HepG2 (cell line): ENCODE measurements at regions not wholly inside any gene's neighbourhood (a gene's known extent, or its start where the extent isn't known, plus 50 kb on each side); places are given as distances from the start of the nearest gene placed in this dataset.

Source experiments
- ATAC-seq: fragments of 200-7000 bp; cut with Tn5 transposase; 3 replicates; pipeline ENCODE4 v1.9.1; 2020; ENCODE audit warnings: mild to moderate bottlenecking, moderate library complexity
- BruUV-seq: library from RNA; stranded (reverse); fragments of 400-500 nt; replicated peaks from 2 replicates; lab custom pipeline; 2021; lab: Mats Ljungman, UMichigan
- CTCF ChIA-PET: fragments of 300-600 bp; formaldehyde crosslinking; extraction: SDS; loops from one replicate; lab custom pipeline; 2021; ENCODE audit warnings: low total read pairs, inconsistent platforms, low intra/inter-chr PET ratio; lab: Yijun Ruan, JAX
- POLR2A ChIA-PET: fragments of 350-600 bp; sonication (Branson Sonifier 250); formaldehyde crosslinking; loops from one replicate; lab custom pipeline; 2020; ENCODE audit warnings: antibody characterized with exemption, inconsistent platforms; lab: Yijun Ruan, JAX
- DNase-seq: peaks from one replicate; pipeline ENCODE4 v3.0.0-alpha.2; 2015; ENCODE audit warnings: low spot score
- FAIRE-seq: peaks from 3 replicates; lab custom pipeline; 2011; peaks lifted over from hg19 to GRCh38; lab: Jason Lieb, UNC
- H2AFZ ChIP-seq: one replicate; pipeline ENCODE4 v1.6.1; 2011; ENCODE audit warnings: low read length, inconsistent platforms
- H3K27ac ChIP-seq: fragments of 300-600 bp; 3 replicates; pipeline ENCODE4 v1.8.0; 2011; ENCODE audit warnings: mixed run types, mild to moderate bottlenecking, mixed read lengths, low read length, inconsistent platforms; ENCODE audit not compliant: insufficient read depth; ENCODE audit errors: extremely low read length
- H3K27me3 ChIP-seq, 2 experiments: fragments of 200-600 bp in 1 of 2; 2 replicates in 1 of 2; 3 replicates in 1 of 2; pipeline versions ENCODE4 v1.6.0 to v1.8.0; 2011; ENCODE audit warnings: low read length in 2 of 2, mild to moderate bottlenecking in 2 of 2, moderate library complexity in 2 of 2, inconsistent platforms in 1 of 2; ENCODE audit not compliant: insufficient read depth in 2 of 2, control insufficient read depth in 1 of 2
- H3K36me3 ChIP-seq, 2 experiments: fragments of 200-600 bp in 1 of 2; replicated peaks in 1 of 2; 2 replicates in 1 of 2; 3 replicates in 1 of 2; pipeline versions ENCODE4 v1.5.1 to v1.8.0; 2011; ENCODE audit warnings: low read length in 2 of 2, inconsistent platforms in 1 of 2; ENCODE audit not compliant: insufficient read depth in 2 of 2, control insufficient read depth in 1 of 2
- H3K4me1 ChIP-seq: 2 replicates; pipeline ENCODE4 v1.5.1; 2012; ENCODE audit warnings: low read length, inconsistent platforms; ENCODE audit not compliant: insufficient read depth
- H3K4me2 ChIP-seq: 2 replicates; pipeline ENCODE4 v1.6.0; 2011; ENCODE audit warnings: low read depth, low read length, inconsistent platforms
- H3K4me3 ChIP-seq, 3 experiments: fragments of 200-600 bp in 1 of 3; sonication (generic), shearing (Covaris generic) in 1 of 3; replicated peaks in 1 of 3; 2 replicates each; pipeline ENCODE4 v1.5.1; 2011 to 2016; ENCODE audit warnings: low read length in 3 of 3, inconsistent platforms in 2 of 3, low read depth in 2 of 3, mild to moderate bottlenecking in 2 of 3, control low read depth in 1 of 3, mixed read lengths in 1 of 3; ENCODE audit not compliant: insufficient read depth in 1 of 3
- H3K79me2 ChIP-seq: one replicate; pipeline ENCODE4 v1.6.1; 2011; ENCODE audit warnings: low read length, inconsistent platforms; ENCODE audit not compliant: insufficient read depth
- H3K9ac ChIP-seq: 2 replicates; pipeline ENCODE4 v1.6.0; 2011; ENCODE audit warnings: mild to moderate bottlenecking, low read depth, low read length, inconsistent platforms; ENCODE audit not compliant: insufficient read depth
- H3K9me3 ChIP-seq: 2 replicates; pipeline ENCODE4 v1.5.1; 2012; ENCODE audit warnings: mild to moderate bottlenecking, low read length
- H4K20me1 ChIP-seq: 2 replicates; pipeline ENCODE4 v1.6.0; 2011; ENCODE audit warnings: inconsistent platforms, mild to moderate bottlenecking, low read length, moderate library complexity; ENCODE audit not compliant: insufficient read depth
- FOXO1 ChIP-seq: sonication (generic); formaldehyde crosslinking; IDR thresholded peaks from 2 replicates; pipeline ENCODE4 v1.4.0; 2020; ENCODE audit warnings: missing genetic modification reagents
- KDM2A ChIP-seq: sonication (generic); formaldehyde crosslinking; IDR thresholded peaks from 2 replicates; pipeline ENCODE4 v1.4.0; 2020; ENCODE audit warnings: low read depth, missing genetic modification reagents, borderline replicate concordance
- ZNF512B ChIP-seq: sonication (generic); formaldehyde crosslinking; IDR thresholded peaks from 2 replicates; pipeline ENCODE4 v1.5.1; 2020; ENCODE audit warnings: missing genetic modification reagents, mild to moderate bottlenecking, borderline replicate concordance
- ZNF609 ChIP-seq: sonication (generic); formaldehyde crosslinking; IDR thresholded peaks from 2 replicates; pipeline ENCODE4 v1.4.0; 2020; ENCODE audit warnings: mild to moderate bottlenecking, missing genetic modification reagents, borderline replicate concordance
- WGBS: methylation state at CpG from one replicate; pipeline ENCODE4 v1.1.6; 2017; ENCODE audit warnings: low lambda C conversion rate; 5-methylcytosine and 5-hydroxymethylcytosine counted together
- in situ Hi-C: cut with HindIII; loops from 2 replicates; pipeline ENCODE4 v1.10.0; 2017; ENCODE audit warnings: low pct_unique_long_range_greater_than_20kb; ENCODE audit not compliant: extremely low pct_ligation_motif_present
- intact Hi-C: fragments of 100-400 bp; cut with micrococcal nuclease; formaldehyde crosslinking; loops from one replicate; pipeline ENCODE4 v1.10.0; 2022; ENCODE audit not compliant: unreplicated experiment

GRCh38 chr2:16223841-16224177 lies 283.5 kb downstream of the MYCN start:
- Histone ChIP-seq H4K20me1 (no peaks in the 10 kb centered on the region), H2AFZ (no peak overlapping the region), H3K4me3 (no peak overlapping the region), H3K4me1 (no peaks in the 10 kb centered on the region), H3K79me2 (no peaks in the 10 kb centered on the region), H3K9ac (no peak overlapping the region), H3K9me3 (no peaks in the 10 kb centered on the region), H3K36me3 (no peaks in the 10 kb centered on the region), H3K4me2 (no peak overlapping the region), H3K27ac (no peak overlapping the region), H3K27me3 (peaks cover 0 to 5% of the 10 kb centered on the region in 2 experiments; a peak in 1 of 5 replicates)
- ATAC-seq (no peak), FAIRE-seq (no peak), DNase-seq (no peak)
- WGBS: 21% methylated on average over 2 of the region's 3 CpGs
- ChIA-PET CTCF (no interaction called here), POLR2A (no interaction called here)
- intact Hi-C loops: loop anchor here (1.0 kb wide), 1 partner anchor 263 kb away; no protein-coding TSS in a partner anchor
- no TSS peak for BruUV-seq
- in situ Hi-C loops: no loop called here
- TF ChIP-seq FOXO1 (CRISPR knock-in tag) (no peak), KDM2A (CRISPR knock-in tag) (no peak), ZNF512B (CRISPR knock-in tag) (no peak), ZNF609 (CRISPR knock-in tag) (no peak)
